Large intestine (tissue), 3 donors: ENCODE measurements at regions not wholly inside any gene's neighbourhood (a gene's known extent, or its start where the extent isn't known, plus 50 kb on each side); places are given as distances from the start of the nearest gene placed in this dataset.

ENCODE experiments used
- DNase-seq, 2 donors: peaks; one replicate each; pipeline versions ENCODE4 v3.0.0 to v3.0.0-alpha.2; 2013
- H3K27ac ChIP-seq: one replicate; pipeline ENCODE4 v1.5.1; 2013; ENCODE audit warnings: low read length
- H3K27me3 ChIP-seq: 2 replicates; pipeline ENCODE4 v1.6.1; 2013; ENCODE audit warnings: low read length; ENCODE audit not compliant: control insufficient read depth, insufficient read depth
- H3K36me3 ChIP-seq: 2 replicates; pipeline ENCODE4 v1.6.1; 2013; ENCODE audit warnings: low read length; ENCODE audit not compliant: control insufficient read depth, insufficient read depth
- H3K4me1 ChIP-seq: one replicate; pipeline ENCODE4 v1.6.1; 2013; ENCODE audit warnings: low read length; ENCODE audit not compliant: control insufficient read depth, insufficient read depth
- H3K4me3 ChIP-seq: one replicate; pipeline ENCODE4 v1.5.1; 2013; ENCODE audit warnings: low read length
- H3K9me3 ChIP-seq: one replicate; pipeline ENCODE4 v1.6.1; 2013; ENCODE audit warnings: mild to moderate bottlenecking, low read depth, low read length, moderate library complexity; ENCODE audit not compliant: control insufficient read depth
- WGBS: methylation state at CpG from one replicate; pipeline ENCODE4 v1.1.5; 2013; ENCODE audit warnings: low lambda C conversion rate; ENCODE audit not compliant: insufficient coverage; 5-methylcytosine and 5-hydroxymethylcytosine counted together

DNA sequence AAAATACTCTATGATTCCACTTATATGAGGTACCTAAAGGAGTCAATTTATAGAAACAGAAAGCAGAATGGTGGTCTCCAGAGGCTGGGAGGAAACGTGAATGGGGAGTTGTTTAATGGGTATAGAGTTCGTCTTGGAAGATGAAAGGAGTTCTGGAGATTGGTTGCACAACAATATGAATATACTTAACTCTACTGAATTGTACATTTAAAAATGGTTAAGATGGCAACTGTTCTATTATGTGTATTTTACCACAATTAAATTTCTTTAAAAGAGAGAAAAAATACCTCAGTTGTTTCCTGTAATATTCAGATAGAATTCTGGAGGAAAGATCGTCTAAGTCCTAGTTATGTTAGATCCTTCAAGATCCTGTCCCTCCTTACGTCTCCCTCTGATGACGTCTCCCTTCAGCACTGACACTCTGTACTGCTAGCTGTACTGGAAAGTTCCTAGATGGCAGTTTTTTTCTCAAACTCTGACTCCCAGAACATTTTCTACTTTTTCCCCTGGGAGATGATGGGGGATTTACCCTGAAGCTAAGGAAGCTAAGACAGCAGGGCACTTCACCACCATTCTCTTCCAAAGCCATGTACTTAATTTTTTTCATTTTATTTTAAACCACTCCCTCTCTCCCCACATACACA is 53.2 kb upstream of the CAV2 start:
- no CpG with 5 or more reads among the region's 5 CpGs for WGBS
- Histone ChIP-seq H3K27me3 (no peaks in the 10 kb centered on the region), H3K36me3 (no peaks in the 10 kb centered on the region), H3K9me3 (no peaks in the 10 kb centered on the region), H3K27ac (no peak overlapping the region), H3K4me1 (no peaks in the 10 kb centered on the region), H3K4me3 (no peak overlapping the region)
- DNase-seq: no peak

DNA sequence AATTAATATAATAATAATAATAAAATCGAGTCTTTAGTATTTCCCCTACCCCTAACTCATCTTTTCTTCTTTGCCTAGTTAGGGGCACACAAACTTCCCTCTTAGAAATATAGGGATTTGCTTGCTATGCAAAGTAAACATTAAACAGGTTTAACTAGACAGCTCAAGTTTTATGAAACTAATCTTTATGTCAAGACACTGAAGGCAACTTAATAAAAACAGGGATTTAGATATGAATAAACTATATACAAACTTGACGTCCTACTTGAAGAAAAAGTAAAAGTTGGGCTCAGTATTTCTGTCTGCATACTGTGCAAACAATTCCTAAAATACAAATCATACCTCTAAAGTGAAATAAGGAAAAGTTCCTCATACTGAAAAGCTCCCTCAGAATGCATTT is 52.1 kb upstream of the CAV2 start:
- Histone ChIP-seq H3K36me3 (no peaks in the 10 kb centered on the region), H3K9me3 (no peaks in the 10 kb centered on the region), H3K4me1 (no peaks in the 10 kb centered on the region), H3K27ac (no peak overlapping the region), H3K4me3 (no peak overlapping the region), H3K27me3 (no peaks in the 10 kb centered on the region)
- DNase-seq: no peak
- WGBS: 42% methylated on average over 2 of the region's 2 CpGs

DNA sequence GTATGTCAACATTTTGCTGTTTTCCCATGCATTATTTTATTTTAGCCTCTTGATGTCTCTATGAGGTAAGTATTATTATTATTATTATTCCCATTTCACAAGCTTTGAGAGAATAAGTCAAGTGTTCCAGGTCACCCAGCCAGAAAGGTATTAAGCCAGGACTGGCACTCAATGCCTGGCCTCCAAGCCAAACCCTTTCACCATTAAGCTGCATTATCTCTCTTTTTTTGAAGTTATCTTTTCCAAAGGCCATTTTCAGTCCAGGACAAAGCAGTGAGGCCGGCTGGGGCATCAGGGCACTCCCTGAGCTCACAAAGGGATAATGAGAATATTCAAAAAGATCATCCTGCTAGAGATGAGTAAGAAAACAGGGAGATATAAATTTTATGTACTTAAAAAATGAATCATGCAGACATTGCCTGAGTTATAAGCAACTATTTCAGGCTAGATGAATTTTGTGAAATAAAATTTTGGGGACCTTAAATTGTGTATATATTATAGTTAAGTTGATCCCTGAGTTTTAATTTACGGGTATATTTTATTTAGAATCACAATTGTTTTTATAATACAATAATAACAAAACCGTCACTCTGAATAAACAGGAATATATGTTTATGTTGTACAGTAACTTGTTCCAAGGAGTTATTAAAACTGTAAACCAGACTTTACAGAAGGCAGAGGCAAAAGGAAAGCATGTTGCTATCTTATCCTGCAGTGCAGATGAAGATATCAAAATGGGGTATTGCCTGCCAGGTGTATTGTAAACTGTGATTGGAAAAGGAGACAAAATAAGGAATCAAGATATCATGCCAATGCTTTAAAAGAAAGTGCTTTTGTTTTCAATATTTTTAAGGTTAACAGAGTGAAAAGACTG is 51.3 kb upstream of the CAV2 start:
- no CpG with 5 or more reads among the region's 3 CpGs for WGBS
- H3K27ac ChIP-seq: no peak overlapping the region
- H3K4me1 ChIP-seq: no peaks in the 10 kb centered on the region
- no peak for DNase-seq
- H3K9me3 ChIP-seq: no peaks in the 10 kb centered on the region
- H3K4me3 ChIP-seq: no peak overlapping the region
- H3K27me3 ChIP-seq: no peaks in the 10 kb centered on the region
- H3K36me3 ChIP-seq: no peaks in the 10 kb centered on the region

DNA sequence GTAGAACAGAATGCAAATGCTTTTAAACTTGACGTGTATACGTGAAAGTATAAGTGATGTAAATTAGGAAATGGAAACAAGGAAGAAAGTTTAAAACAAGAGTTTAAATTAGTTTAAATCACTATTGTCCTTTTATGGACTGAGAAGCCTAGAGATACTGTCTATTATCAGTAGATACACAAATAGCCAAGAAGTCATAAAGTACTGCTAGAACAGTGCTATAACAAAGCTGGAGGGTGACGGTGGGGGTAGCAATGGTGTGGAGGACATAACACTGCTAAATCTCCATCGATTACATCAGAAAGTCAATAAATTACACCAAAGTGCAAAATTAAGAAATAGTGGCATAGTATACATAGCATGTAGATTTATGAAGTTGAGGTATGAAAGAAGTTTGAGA is 50.1 kb upstream of the CAV2 start:
- H3K4me1 ChIP-seq: no peaks in the 10 kb centered on the region
- DNase-seq: no peak
- H3K9me3 ChIP-seq: no peaks in the 10 kb centered on the region
- no peak overlapping the region for H3K27ac ChIP-seq
- H3K4me3 ChIP-seq: no peak overlapping the region
- H3K36me3 ChIP-seq: no peaks in the 10 kb centered on the region
- WGBS: 53% methylated on average over 2 of the region's 4 CpGs
- no peaks in the 10 kb centered on the region for H3K27me3 ChIP-seq
